ENCODE measurements at regions not wholly inside any gene's neighbourhood (a gene's known extent, or its start where the extent isn't known, plus 50 kb on each side); places are given as distances from the start of the nearest gene placed in this dataset.
"Not testable (repeated sequence)": the region's sequence is repeated elsewhere in the genome, so short reads cannot be mapped to it uniquely, and the experiment has no call there.

DNA sequence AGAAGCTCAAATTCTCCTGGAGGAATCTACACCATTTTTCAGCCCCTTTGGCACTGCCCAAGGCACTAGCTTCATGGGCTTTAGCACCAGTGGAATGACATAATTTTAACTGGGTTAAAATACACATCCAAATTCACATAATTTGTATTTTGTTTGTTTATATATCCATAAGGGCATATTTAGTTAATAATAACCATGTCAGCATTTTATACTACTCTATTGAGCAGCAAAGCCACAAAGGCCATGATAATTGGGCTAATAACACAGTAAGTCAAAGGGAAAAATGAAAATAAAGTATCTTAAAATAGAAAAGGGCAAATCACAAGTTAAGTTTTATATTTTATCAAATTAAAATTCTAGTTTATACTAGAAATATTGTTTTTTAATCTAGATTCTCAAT, 262.7 kb upstream of the TACR3 start:
- Histone ChIP-seq H3K9ac (ENCODE audit: low read length) (no peak overlapping the region), H3K27me3 (replicated peaks; ENCODE audit: insufficient read depth, low read length) (no peaks in the 10 kb centered on the region), H3K79me2 (ENCODE audit: low read length) (no peaks in the 10 kb centered on the region), H3K27ac (ENCODE audit: low read length) (no peak overlapping the region), H3K4me3 (ENCODE audit: low read length) (no peak overlapping the region), H2AFZ (ENCODE audit: low read length) (no peak overlapping the region), H3K9me2 (replicated peaks; ENCODE audit: insufficient read depth, low read length) (no peaks in the 10 kb centered on the region), H3K36me3 (replicated peaks; ENCODE audit: insufficient read depth, low read length) (no peaks in the 10 kb centered on the region), H3F3A (ENCODE audit: insufficient read depth, low read length) (no peaks in the 10 kb centered on the region), H3K4me2 (ENCODE audit: low read depth, low read length) (no peak overlapping the region), H4K20me1 (ENCODE audit: insufficient read depth, low read length) (no peaks in the 10 kb centered on the region), H3K4me1 (ENCODE audit: low read length) (0 out of 2 replicates have a peak, but pooled peaks cover 3% of the 10 kb centered on the region), H3K9me3 (replicated peaks; ENCODE audit: insufficient read depth, low read length) (no peaks in the 10 kb centered on the region)
- DNase-seq = no peak
- no peak for TF ChIP-seq EZH2phosphoT487 (IDR thresholded peaks at IDR 0.05; ENCODE audit: low read length)
- no peak for TF ChIP-seq EZH2 (optimal IDR thresholded peaks at IDR 0.05; ENCODE audit: low read depth, low read length)
- TF ChIP-seq, protein P1, sequence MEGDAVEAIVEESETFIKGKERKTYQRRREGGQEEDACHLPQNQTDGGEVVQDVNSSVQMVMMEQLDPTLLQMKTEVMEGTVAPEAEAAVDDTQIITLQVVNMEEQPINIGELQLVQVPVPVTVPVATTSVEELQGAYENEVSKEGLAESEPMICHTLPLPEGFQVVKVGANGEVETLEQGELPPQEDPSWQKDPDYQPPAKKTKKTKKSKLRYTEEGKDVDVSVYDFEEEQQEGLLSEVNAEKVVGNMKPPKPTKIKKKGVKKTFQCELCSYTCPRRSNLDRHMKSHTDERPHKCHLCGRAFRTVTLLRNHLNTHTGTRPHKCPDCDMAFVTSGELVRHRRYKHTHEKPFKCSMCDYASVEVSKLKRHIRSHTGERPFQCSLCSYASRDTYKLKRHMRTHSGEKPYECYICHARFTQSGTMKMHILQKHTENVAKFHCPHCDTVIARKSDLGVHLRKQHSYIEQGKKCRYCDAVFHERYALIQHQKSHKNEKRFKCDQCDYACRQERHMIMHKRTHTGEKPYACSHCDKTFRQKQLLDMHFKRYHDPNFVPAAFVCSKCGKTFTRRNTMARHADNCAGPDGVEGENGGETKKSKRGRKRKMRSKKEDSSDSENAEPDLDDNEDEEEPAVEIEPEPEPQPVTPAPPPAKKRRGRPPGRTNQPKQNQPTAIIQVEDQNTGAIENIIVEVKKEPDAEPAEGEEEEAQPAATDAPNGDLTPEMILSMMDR (IDR thresholded peaks at IDR 0.05; ENCODE audit: low read length) = no peak

DNA sequence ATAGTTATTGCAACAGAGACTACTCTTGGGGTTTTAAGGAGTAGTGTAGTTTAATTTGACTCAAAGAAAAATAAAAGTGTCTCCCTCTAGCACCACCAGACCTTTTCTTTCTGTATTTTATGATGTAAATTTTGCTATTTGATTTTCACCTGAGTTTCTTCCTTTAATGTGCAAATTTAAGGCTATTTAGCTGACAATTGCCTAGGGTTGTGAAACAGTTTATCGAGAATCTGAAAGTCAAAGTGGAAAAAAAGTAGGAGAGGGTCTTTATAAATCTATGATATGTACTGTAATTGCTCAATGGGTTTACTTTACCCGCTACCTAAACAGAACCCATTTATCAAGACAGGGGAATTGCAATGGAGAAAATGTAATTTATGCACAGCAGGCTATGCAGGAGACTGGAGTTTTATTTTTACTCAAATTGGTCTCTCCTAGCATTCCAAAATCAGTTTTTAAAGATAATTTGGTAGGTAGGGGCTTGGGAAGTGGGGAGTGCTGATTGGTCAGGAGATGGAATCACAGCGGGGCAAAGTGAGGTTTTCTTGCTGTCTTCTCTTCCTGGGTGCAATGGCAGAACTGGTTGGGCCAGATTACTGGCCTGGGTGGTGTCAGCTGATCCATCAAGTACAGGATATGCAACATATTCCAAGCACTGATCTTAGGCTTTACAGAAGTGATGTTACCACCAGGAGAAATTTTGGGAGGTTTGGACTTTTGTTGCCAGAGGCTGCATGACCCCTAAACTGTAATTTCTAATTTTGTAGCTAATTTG, 228.6 kb upstream of the TACR3 start:
- H3K4me3 ChIP-seq (ENCODE audit: low read length) = no peak overlapping the region
- no peaks in the 10 kb centered on the region for H3K9me3 ChIP-seq (replicated peaks; ENCODE audit: insufficient read depth, low read length)
- no peaks in the 10 kb centered on the region for H3K79me2 ChIP-seq (ENCODE audit: low read length)
- H3K4me1 ChIP-seq (ENCODE audit: low read length) = no peaks in the 10 kb centered on the region
- H3K4me2 ChIP-seq (ENCODE audit: low read depth, low read length) = no peak overlapping the region
- no peak overlapping the region for H3K27ac ChIP-seq (ENCODE audit: low read length)
- no peaks in the 10 kb centered on the region for H3K27me3 ChIP-seq (replicated peaks; ENCODE audit: insufficient read depth, low read length)
- H3K36me3 ChIP-seq (replicated peaks; ENCODE audit: insufficient read depth, low read length) = no peaks in the 10 kb centered on the region
- H3F3A ChIP-seq (ENCODE audit: insufficient read depth, low read length) = no peaks in the 10 kb centered on the region
- H3K9ac ChIP-seq (ENCODE audit: low read length) = no peak overlapping the region
- H4K20me1 ChIP-seq (ENCODE audit: insufficient read depth, low read length) = no peaks in the 10 kb centered on the region
- TF ChIP-seq EZH2 (optimal IDR thresholded peaks at IDR 0.05; ENCODE audit: low read depth, low read length) (no peak), EZH2phosphoT487 (IDR thresholded peaks at IDR 0.05; ENCODE audit: low read length) (no peak)
- TF ChIP-seq, protein P1 (IDR thresholded peaks at IDR 0.05; ENCODE audit: low read length) = no peak
- H3K9me2 ChIP-seq (replicated peaks; ENCODE audit: insufficient read depth, low read length) = no peaks in the 10 kb centered on the region
- no peak overlapping the region for H2AFZ ChIP-seq (ENCODE audit: low read length)
- no peak for DNase-seq

DNA sequence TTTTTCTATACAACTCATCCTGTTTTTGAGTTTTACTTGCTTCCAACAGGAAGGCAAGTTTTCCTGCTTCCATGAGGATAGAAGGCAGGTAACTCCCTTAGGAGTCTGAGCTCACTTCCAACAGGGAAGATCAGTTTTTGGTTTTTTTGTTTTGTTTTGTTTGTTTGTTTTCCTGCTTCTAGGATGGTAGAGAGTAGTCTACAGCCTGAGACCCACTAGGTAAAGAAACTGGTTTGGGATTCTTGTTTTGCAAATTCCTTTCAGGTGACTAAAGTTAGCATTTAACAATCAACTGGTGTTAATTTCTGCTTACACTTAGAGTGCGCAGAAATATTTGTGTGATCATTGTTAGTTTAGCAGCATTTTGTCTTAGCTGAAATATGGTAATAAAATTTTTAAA, 227.8 kb upstream of the TACR3 start:
- no peaks in the 10 kb centered on the region for H3F3A ChIP-seq (ENCODE audit: insufficient read depth, low read length)
- no peak overlapping the region for H2AFZ ChIP-seq (ENCODE audit: low read length)
- H4K20me1 ChIP-seq (ENCODE audit: insufficient read depth, low read length) = no peaks in the 10 kb centered on the region
- H3K27ac ChIP-seq (ENCODE audit: low read length) = no peak overlapping the region
- H3K27me3 ChIP-seq (replicated peaks; ENCODE audit: insufficient read depth, low read length) = no peaks in the 10 kb centered on the region
- TF ChIP-seq EZH2 (optimal IDR thresholded peaks at IDR 0.05; ENCODE audit: low read depth, low read length) = no peak
- H3K4me3 ChIP-seq (ENCODE audit: low read length) = no peak overlapping the region
- H3K9me2 ChIP-seq (replicated peaks; ENCODE audit: insufficient read depth, low read length) = no peaks in the 10 kb centered on the region
- no peaks in the 10 kb centered on the region for H3K9me3 ChIP-seq (replicated peaks; ENCODE audit: insufficient read depth, low read length)
- H3K36me3 ChIP-seq (replicated peaks; ENCODE audit: insufficient read depth, low read length) = no peaks in the 10 kb centered on the region
- no peak overlapping the region for H3K9ac ChIP-seq (ENCODE audit: low read length)
- DNase-seq = no peak
- no peak overlapping the region for H3K4me2 ChIP-seq (ENCODE audit: low read depth, low read length)
- no peaks in the 10 kb centered on the region for H3K4me1 ChIP-seq (ENCODE audit: low read length)
- H3K79me2 ChIP-seq (ENCODE audit: low read length) = no peaks in the 10 kb centered on the region

DNA sequence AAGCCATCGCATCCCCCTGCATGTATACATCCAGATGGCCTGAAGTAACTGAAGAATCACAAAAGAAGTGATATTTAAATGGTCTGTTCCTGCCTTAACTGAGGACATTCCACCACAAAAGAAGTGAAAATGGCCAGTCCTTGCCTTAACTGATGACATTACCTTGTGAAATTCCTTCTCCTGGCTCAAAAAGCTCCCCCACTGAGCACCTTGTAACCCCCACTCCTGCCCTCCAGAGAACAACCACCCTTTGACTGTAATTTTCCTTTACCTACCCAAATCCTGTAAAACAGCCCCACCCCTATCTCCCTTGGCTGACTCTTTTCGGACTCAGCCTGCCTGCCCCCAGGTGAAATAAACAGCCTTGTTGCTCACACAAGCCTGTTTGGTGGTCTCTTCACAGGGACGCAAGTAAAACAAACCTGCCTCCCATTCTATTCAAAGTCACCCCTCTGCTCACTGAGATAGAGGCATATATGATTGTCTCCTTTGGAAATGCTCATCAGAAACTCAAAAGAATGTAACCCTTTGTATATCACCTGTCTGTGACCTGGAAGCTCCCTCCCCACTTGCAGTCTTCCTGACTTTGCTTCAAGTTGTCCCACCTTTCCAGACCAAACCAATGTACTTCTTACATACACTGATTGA, 227.0 kb upstream of the TACR3 start:
- not testable (repeated sequence) for H4K20me1 ChIP-seq (ENCODE audit: insufficient read depth, low read length); H3K9ac ChIP-seq (ENCODE audit: low read length); H3K27me3 ChIP-seq (replicated peaks; ENCODE audit: insufficient read depth, low read length); H3K79me2 ChIP-seq (ENCODE audit: low read length); H3F3A ChIP-seq (ENCODE audit: insufficient read depth, low read length); H3K9me2 ChIP-seq (replicated peaks; ENCODE audit: insufficient read depth, low read length); H2AFZ ChIP-seq (ENCODE audit: low read length); DNase-seq; H3K9me3 ChIP-seq (replicated peaks; ENCODE audit: insufficient read depth, low read length); H3K4me1 ChIP-seq (ENCODE audit: low read length); H3K36me3 ChIP-seq (replicated peaks; ENCODE audit: insufficient read depth, low read length); H3K4me2 ChIP-seq (ENCODE audit: low read depth, low read length); H3K27ac ChIP-seq (ENCODE audit: low read length); H3K4me3 ChIP-seq (ENCODE audit: low read length)

Measured in MM.1S (cell line).